H1 (cell line): ENCODE measurements at regions not wholly inside any gene's neighbourhood (a gene's known extent, or its start where the extent isn't known, plus 50 kb on each side); places are given as distances from the start of the nearest gene placed in this dataset.

ENCODE experiments used
- ASH2L ChIP-seq: fragments of 200-600, 300-600 bp; sonication (generic); IDR thresholded peaks from one replicate; pipeline ENCODE4 v1.7.1; 2017; ENCODE audit warnings: low read length
- CHD1 ChIP-seq: IDR thresholded peaks from 2 replicates; pipeline ENCODE4 v1.6.1; 2012; ENCODE audit warnings: low read depth, low read length, improper control_type of control experiment
- CTBP2 ChIP-seq: IDR thresholded peaks from 2 replicates; pipeline ENCODE4 v1.7.0; 2011; ENCODE audit warnings: borderline replicate concordance, mild to moderate bottlenecking, moderate library complexity, mixed read lengths, low read length; ENCODE audit not compliant: insufficient read depth, insufficient read length
- EP300 ChIP-seq, 2 experiments: IDR thresholded peaks; 1 replicate in 1 of 2; 2 replicates in 1 of 2; pipeline ENCODE4 v1.6.1; 2011 to 2012; ENCODE audit warnings: low read depth in 2 of 2, low read length in 2 of 2, mild to moderate bottlenecking in 2 of 2, borderline replicate concordance in 1 of 2, inconsistent platforms in 1 of 2, moderate library complexity in 1 of 2
- FOSL1 ChIP-seq: IDR thresholded peaks from 2 replicates; pipeline ENCODE4 v1.6.1; 2011; ENCODE audit warnings: mild to moderate bottlenecking, low read depth, low read length, moderate library complexity; ENCODE audit not compliant: insufficient read depth
- YY1 ChIP-seq: IDR thresholded peaks from 2 replicates; pipeline ENCODE4 v1.6.1; 2011; ENCODE audit warnings: low read depth, mild to moderate bottlenecking, low read length
- TF ChIP-seq, protein P1 (sequence below): IDR thresholded peaks from 2 replicates; pipeline ENCODE4 v1.6.1; 2012; ENCODE audit warnings: inconsistent platforms

DNA sequence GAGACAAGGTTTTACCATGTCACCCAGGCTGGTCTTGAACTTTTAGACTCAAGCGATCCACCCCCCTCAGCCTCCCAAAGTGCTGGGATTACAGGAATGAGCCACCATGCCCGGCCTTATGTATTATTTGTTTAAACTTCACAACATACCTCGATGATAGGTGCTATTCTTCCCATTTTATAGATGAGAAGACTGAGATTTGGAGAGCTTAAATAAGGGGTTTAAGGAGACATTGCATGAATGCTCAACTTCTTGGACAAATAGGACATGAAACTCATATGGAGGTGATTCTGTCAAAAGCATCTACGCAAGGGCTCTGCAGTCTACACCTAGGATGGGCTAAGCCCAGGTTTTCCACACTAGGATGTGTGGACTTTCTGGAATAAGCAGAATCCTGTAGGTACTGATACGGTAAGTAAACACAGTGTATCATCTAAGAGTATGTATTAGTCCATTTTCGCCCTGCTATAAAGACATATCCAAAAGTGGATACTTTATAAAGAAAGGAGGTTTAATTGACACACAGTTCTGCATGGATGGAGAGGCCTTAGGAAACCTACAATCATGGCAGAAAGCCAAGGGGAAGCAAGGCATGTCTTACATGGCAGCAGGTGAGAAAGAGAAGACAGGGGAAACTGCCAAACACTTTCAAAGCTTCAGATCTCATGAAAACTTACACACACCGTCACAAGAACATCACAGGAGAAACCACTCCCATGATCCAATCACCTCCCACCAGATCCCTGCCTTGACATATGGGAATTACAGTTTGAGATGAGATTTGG, 62.8 kb upstream of the CAPRIN1 start (continued):
- no peak for TF ChIP-seq CTBP2
- TF ChIP-seq YY1 = no peak
- TF ChIP-seq, protein P1, sequence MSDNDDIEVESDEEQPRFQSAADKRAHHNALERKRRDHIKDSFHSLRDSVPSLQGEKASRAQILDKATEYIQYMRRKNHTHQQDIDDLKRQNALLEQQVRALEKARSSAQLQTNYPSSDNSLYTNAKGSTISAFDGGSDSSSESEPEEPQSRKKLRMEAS = no peak
- TF ChIP-seq FOSL1 = no peak
- TF ChIP-seq CHD1 = no peak
- no peak for TF ChIP-seq EP300 (IDR thresholded peaks at IDR 0.05; ENCODE audit: borderline replicate concordance in 1 of 2, low read depth in 2 of 2, low read length in 2 of 2)
- no peak for TF ChIP-seq ASH2L
